ENCODE measurements at regions not wholly inside any gene's neighbourhood (a gene's known extent, or its start where the extent isn't known, plus 50 kb on each side); places are given as distances from the start of the nearest gene placed in this dataset.

GRCh38 chr7:153921408-153921807 is 130.8 kb upstream of the DPP6 start:
- ATAC-seq, result no peak
- TF ChIP-seq OSR1 (CRISPR knock-in tag; IDR thresholded peaks at IDR 0.05), result no peak

- ATAC-seq, result no peak
- TF ChIP-seq ARNTL (CRISPR knock-in tag; IDR thresholded peaks at IDR 0.05; ENCODE audit: borderline replicate concordance, low read depth) (no peak), ZFP3 (CRISPR knock-in tag; IDR thresholded peaks at IDR 0.05) (no peak), PATZ1 (CRISPR knock-in tag; IDR thresholded peaks at IDR 0.05; ENCODE audit: borderline replicate concordance) (no peak), RARB (CRISPR knock-in tag; IDR thresholded peaks at IDR 0.05) (no peak), ZFP30 (CRISPR knock-in tag; IDR thresholded peaks at IDR 0.05) (no peak), SNAI2 (CRISPR knock-in tag; IDR thresholded peaks at IDR 0.05) (no peak), GLIS3 (CRISPR knock-in tag; IDR thresholded peaks at IDR 0.05) (no peak), ZC3H10 (CRISPR knock-in tag; IDR thresholded peaks at IDR 0.05) (no peak), ZNF565 (CRISPR knock-in tag; conservative IDR thresholded peaks at IDR 0.05; ENCODE audit: low read depth) (no peak), ZNF70 (CRISPR knock-in tag; IDR thresholded peaks at IDR 0.05) (no peak)
Measured at GRCh38 chr7:153930696-153931095, 121.5 kb upstream of the DPP6 start.

- no peak for ATAC-seq
Measured at GRCh38 chr7:153934048-153934447, 118.2 kb upstream of the DPP6 start.

GRCh38 chr7:153934629-153935028 is 117.6 kb upstream of the DPP6 start:
- TF ChIP-seq GLIS3 (CRISPR knock-in tag; IDR thresholded peaks at IDR 0.05), result no peak
- no peak for TF ChIP-seq ESRRG (CRISPR knock-in tag; IDR thresholded peaks at IDR 0.05)
- no peak for TF ChIP-seq OSR1 (CRISPR knock-in tag; IDR thresholded peaks at IDR 0.05)
- TF ChIP-seq ZFP3 (CRISPR knock-in tag; IDR thresholded peaks at IDR 0.05), result no peak
- TF ChIP-seq ZNF8 (CRISPR knock-in tag; IDR thresholded peaks at IDR 0.05), result no peak
- TF ChIP-seq CSDC2 (CRISPR knock-in tag; IDR thresholded peaks at IDR 0.05), result no peak
- TF ChIP-seq ARNTL (CRISPR knock-in tag; IDR thresholded peaks at IDR 0.05; ENCODE audit: borderline replicate concordance, low read depth), result no peak
- TF ChIP-seq TSHZ2 (CRISPR knock-in tag; IDR thresholded peaks at IDR 0.05), result no peak
- no peak for TF ChIP-seq RARB (CRISPR knock-in tag; IDR thresholded peaks at IDR 0.05)
- no peak for TF ChIP-seq PATZ1 (CRISPR knock-in tag; IDR thresholded peaks at IDR 0.05; ENCODE audit: borderline replicate concordance)
- no peak; the same call in 2 of the 3 replicates for ATAC-seq

More at GRCh38 chr7:153934048-153934447, 118.2 kb upstream of the DPP6 start:
- no peak for TF ChIP-seq ZFP3 (CRISPR knock-in tag; IDR thresholded peaks at IDR 0.05)
- no peak for TF ChIP-seq TSHZ2 (CRISPR knock-in tag; IDR thresholded peaks at IDR 0.05)
- no peak for TF ChIP-seq RARB (CRISPR knock-in tag; IDR thresholded peaks at IDR 0.05)
- no peak for TF ChIP-seq PPARA (CRISPR knock-in tag; IDR thresholded peaks at IDR 0.05; ENCODE audit: borderline replicate concordance)
- TF ChIP-seq CSDC2 (CRISPR knock-in tag; IDR thresholded peaks at IDR 0.05), result no peak
- TF ChIP-seq TCF4 (CRISPR knock-in tag; IDR thresholded peaks at IDR 0.05; ENCODE audit: borderline replicate concordance), result no peak
- no peak for TF ChIP-seq ZC3H10 (CRISPR knock-in tag; IDR thresholded peaks at IDR 0.05)

Data from SK-N-SH treated with all-trans-retinoic acid at 6 μM for 48 hours (cell line).